SK-N-SH treated with all-trans-retinoic acid at 6 μM for 48 hours (cell line): ENCODE measurements at regions not wholly inside any gene's neighbourhood (a gene's known extent, or its start where the extent isn't known, plus 50 kb on each side); places are given as distances from the start of the nearest gene placed in this dataset.

Experiments used
- ATAC-seq: fragments of 200-7000 bp; cut with Tn5 transposase; 3 replicates; pipeline ENCODE4 v1.9.1; 2020; ENCODE audit warnings: mild to moderate bottlenecking, moderate library complexity
- ARNTL ChIP-seq: fragments of 450-650 bp; formaldehyde crosslinking; IDR thresholded peaks from 2 replicates; pipeline ENCODE4 v1.5.0; 2020; ENCODE audit warnings: low read depth, mild to moderate bottlenecking, moderate library complexity, borderline replicate concordance
- BACH2 ChIP-seq: fragments of 250-450 bp; sonication (Bioruptor Pico); IDR thresholded peaks from 2 replicates; pipeline ENCODE4 v1.9.0; 2021; ENCODE audit warnings: mild to moderate bottlenecking, borderline replicate concordance
- CREB5 ChIP-seq: fragments of 250-450 bp; sonication (Bioruptor Pico); IDR thresholded peaks from 2 replicates; pipeline ENCODE4 v1.5.1; 2020; ENCODE audit warnings: low read depth, mild to moderate bottlenecking, moderate library complexity
- CSDC2 ChIP-seq: fragments of 250-450 bp; sonication (Bioruptor Pico); IDR thresholded peaks from 2 replicates; pipeline ENCODE4 v1.5.0; 2020; ENCODE audit warnings: mild to moderate bottlenecking, moderate library complexity
- ESRRG ChIP-seq: fragments of 250-450 bp; sonication (Bioruptor Pico); IDR thresholded peaks from 2 replicates; pipeline ENCODE4 v1.6.1; 2021; ENCODE audit warnings: mild to moderate bottlenecking
- GLIS3 ChIP-seq: fragments of 250-450 bp; sonication (Bioruptor Pico); IDR thresholded peaks from 2 replicates; pipeline ENCODE4 v1.5.0; 2020; ENCODE audit warnings: mild to moderate bottlenecking, moderate library complexity
- ISL1 ChIP-seq: fragments of 250-450 bp; sonication (Bioruptor Pico); IDR thresholded peaks from 2 replicates; pipeline ENCODE4 v2.1.2; 2022; ENCODE audit warnings: mild to moderate bottlenecking, moderate library complexity
- OSR1 ChIP-seq: fragments of 250-450 bp; sonication (Bioruptor Pico); IDR thresholded peaks from 2 replicates; pipeline ENCODE4 v1.8.0; 2022; ENCODE audit warnings: moderate library complexity, mild to moderate bottlenecking, inconsistent platforms
- PPARA ChIP-seq: fragments of 250-450 bp; sonication (Bioruptor Pico); IDR thresholded peaks from 2 replicates; pipeline ENCODE4 v1.5.0; 2020; ENCODE audit warnings: mild to moderate bottlenecking, borderline replicate concordance
- RARB ChIP-seq: fragments of 250-450 bp; sonication (Bioruptor Pico); IDR thresholded peaks from 2 replicates; pipeline ENCODE4 v1.8.0; 2021; ENCODE audit warnings: mild to moderate bottlenecking, moderate library complexity
- SNAI2 ChIP-seq: fragments of 250-450 bp; sonication (Bioruptor Pico); IDR thresholded peaks from 2 replicates; pipeline ENCODE4 v1.5.0; 2020; ENCODE audit warnings: mild to moderate bottlenecking, moderate library complexity
- TCF4 ChIP-seq: fragments of 250-450 bp; sonication (Bioruptor Pico); IDR thresholded peaks from 2 replicates; pipeline ENCODE4 v1.8.0; 2021; ENCODE audit warnings: mild to moderate bottlenecking, moderate library complexity, borderline replicate concordance
- TOX ChIP-seq: fragments of 250-450 bp; sonication (Bioruptor Pico); IDR thresholded peaks from 2 replicates; pipeline ENCODE4 v1.8.0; 2021; ENCODE audit warnings: mild to moderate bottlenecking, moderate library complexity, borderline replicate concordance
- ZFP30 ChIP-seq: fragments of 450-650 bp; formaldehyde crosslinking; IDR thresholded peaks from 2 replicates; pipeline ENCODE4 v1.5.0; 2022; ENCODE audit warnings: mild to moderate bottlenecking, moderate library complexity
- ZNF565 ChIP-seq: fragments of 450-650 bp; formaldehyde crosslinking; conservative IDR thresholded peaks from 2 replicates; pipeline ENCODE4 v1.5.0; 2020; ENCODE audit warnings: low read depth, mild to moderate bottlenecking, moderate library complexity
- ZNF70 ChIP-seq: fragments of 450-650 bp; formaldehyde crosslinking; IDR thresholded peaks from 2 replicates; pipeline ENCODE4 v1.5.0; 2020; ENCODE audit warnings: mild to moderate bottlenecking, moderate library complexity
- ZNF8 ChIP-seq: fragments of 450-650 bp; formaldehyde crosslinking; IDR thresholded peaks from 2 replicates; pipeline ENCODE4 v1.5.0; 2020; ENCODE audit warnings: mild to moderate bottlenecking, moderate library complexity
- TF ChIP-seq, protein P1 (sequence below): fragments of 250-450 bp; sonication (Bioruptor Pico); IDR thresholded peaks from 2 replicates; pipeline ENCODE4 v1.8.0; 2020; ENCODE audit warnings: mild to moderate bottlenecking, moderate library complexity, borderline replicate concordance
- TF ChIP-seq, protein P2 (sequence below): fragments of 250-450 bp; sonication (Bioruptor Pico); IDR thresholded peaks from 2 replicates; pipeline ENCODE4 v1.5.0; 2020; ENCODE audit warnings: mild to moderate bottlenecking, moderate library complexity
- TF ChIP-seq, protein P3 (sequence below): fragments of 250-450 bp; sonication (Bioruptor Pico); IDR thresholded peaks from 2 replicates; pipeline ENCODE4 v1.8.0; 2021; ENCODE audit warnings: low read depth, mild to moderate bottlenecking, moderate library complexity, borderline replicate concordance

DNA sequence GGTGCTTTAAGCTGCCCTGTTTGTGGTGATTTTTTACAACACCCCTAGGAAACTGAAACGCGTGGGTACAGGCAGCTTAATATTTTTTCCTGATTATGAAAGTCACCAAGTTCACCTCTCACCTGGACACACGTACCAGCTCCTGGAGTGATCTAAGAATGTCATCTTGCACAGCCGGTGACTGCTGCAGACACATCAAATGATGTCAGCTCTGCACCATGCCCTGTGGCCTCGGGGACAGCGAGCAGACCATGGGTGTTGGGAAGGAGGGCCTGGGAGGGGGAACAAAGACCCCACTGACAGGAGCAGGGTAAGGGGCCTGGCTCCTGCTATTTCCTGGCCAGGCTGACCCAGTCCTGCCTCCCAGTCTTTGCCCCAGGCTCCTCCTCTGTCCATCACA is 272.7 kb downstream of the PARN start:
- TF ChIP-seq CSDC2 (CRISPR knock-in tag), result no peak
- no peak for TF ChIP-seq TOX (CRISPR knock-in tag)
- no peak for TF ChIP-seq PPARA
- TF ChIP-seq ZNF565, result no peak

GRCh38 chr16:14356064-14356463 is 274.0 kb downstream of the PARN start:
- TF ChIP-seq GLIS3 (no peak), ISL1 (CRISPR knock-in tag) (no peak), CSDC2 (CRISPR knock-in tag) (no peak), RARB (CRISPR knock-in tag) (no peak), BACH2 (no peak), ZNF70 (CRISPR knock-in tag) (no peak), ESRRG (CRISPR knock-in tag) (no peak), ARNTL (CRISPR knock-in tag) (no peak), ZNF565 (no peak), ZNF8 (no peak)
- TF ChIP-seq, protein P1, sequence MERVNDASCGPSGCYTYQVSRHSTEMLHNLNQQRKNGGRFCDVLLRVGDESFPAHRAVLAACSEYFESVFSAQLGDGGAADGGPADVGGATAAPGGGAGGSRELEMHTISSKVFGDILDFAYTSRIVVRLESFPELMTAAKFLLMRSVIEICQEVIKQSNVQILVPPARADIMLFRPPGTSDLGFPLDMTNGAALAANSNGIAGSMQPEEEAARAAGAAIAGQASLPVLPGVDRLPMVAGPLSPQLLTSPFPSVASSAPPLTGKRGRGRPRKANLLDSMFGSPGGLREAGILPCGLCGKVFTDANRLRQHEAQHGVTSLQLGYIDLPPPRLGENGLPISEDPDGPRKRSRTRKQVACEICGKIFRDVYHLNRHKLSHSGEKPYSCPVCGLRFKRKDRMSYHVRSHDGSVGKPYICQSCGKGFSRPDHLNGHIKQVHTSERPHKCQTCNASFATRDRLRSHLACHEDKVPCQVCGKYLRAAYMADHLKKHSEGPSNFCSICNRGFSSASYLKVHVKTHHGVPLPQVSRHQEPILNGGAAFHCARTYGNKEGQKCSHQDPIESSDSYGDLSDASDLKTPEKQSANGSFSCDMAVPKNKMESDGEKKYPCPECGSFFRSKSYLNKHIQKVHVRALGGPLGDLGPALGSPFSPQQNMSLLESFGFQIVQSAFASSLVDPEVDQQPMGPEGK (CRISPR knock-in tag), result no peak
- TF ChIP-seq, protein P2, sequence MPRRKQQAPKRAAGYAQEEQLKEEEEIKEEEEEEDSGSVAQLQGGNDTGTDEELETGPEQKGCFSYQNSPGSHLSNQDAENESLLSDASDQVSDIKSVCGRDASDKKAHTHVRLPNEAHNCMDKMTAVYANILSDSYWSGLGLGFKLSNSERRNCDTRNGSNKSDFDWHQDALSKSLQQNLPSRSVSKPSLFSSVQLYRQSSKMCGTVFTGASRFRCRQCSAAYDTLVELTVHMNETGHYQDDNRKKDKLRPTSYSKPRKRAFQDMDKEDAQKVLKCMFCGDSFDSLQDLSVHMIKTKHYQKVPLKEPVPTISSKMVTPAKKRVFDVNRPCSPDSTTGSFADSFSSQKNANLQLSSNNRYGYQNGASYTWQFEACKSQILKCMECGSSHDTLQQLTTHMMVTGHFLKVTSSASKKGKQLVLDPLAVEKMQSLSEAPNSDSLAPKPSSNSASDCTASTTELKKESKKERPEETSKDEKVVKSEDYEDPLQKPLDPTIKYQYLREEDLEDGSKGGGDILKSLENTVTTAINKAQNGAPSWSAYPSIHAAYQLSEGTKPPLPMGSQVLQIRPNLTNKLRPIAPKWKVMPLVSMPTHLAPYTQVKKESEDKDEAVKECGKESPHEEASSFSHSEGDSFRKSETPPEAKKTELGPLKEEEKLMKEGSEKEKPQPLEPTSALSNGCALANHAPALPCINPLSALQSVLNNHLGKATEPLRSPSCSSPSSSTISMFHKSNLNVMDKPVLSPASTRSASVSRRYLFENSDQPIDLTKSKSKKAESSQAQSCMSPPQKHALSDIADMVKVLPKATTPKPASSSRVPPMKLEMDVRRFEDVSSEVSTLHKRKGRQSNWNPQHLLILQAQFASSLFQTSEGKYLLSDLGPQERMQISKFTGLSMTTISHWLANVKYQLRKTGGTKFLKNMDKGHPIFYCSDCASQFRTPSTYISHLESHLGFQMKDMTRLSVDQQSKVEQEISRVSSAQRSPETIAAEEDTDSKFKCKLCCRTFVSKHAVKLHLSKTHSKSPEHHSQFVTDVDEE (CRISPR knock-in tag), result no peak
- TF ChIP-seq, protein P3, sequence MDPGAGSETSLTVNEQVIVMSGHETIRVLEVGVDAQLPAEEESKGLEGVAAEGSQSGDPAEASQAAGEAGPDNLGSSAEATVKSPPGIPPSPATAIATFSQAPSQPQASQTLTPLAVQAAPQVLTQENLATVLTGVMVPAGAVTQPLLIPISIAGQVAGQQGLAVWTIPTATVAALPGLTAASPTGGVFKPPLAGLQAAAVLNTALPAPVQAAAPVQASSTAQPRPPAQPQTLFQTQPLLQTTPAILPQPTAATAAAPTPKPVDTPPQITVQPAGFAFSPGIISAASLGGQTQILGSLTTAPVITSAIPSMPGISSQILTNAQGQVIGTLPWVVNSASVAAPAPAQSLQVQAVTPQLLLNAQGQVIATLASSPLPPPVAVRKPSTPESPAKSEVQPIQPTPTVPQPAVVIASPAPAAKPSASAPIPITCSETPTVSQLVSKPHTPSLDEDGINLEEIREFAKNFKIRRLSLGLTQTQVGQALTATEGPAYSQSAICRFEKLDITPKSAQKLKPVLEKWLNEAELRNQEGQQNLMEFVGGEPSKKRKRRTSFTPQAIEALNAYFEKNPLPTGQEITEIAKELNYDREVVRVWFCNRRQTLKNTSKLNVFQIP (CRISPR knock-in tag), result no peak
- ATAC-seq, result no peak

More for the DNA sequence above, 272.7 kb downstream of the PARN start:
- no peak for ATAC-seq

- ATAC-seq, result no peak
- TF ChIP-seq CSDC2 (CRISPR knock-in tag) (no peak), CREB5 (CRISPR knock-in tag) (no peak), ZFP30 (CRISPR knock-in tag) (no peak), TCF4 (CRISPR knock-in tag) (no peak), RARB (CRISPR knock-in tag) (no peak), ISL1 (CRISPR knock-in tag) (no peak), SNAI2 (CRISPR knock-in tag) (no peak), OSR1 (CRISPR knock-in tag) (no peak), PPARA (no peak)
- TF ChIP-seq, protein P2 (CRISPR knock-in tag), result no peak
These were observed 275.3 kb downstream of the PARN start for GRCh38 chr16:14354561-14355351.
